Caco-2 (cell line): ENCODE measurements at regions not wholly inside any gene's neighbourhood (a gene's known extent, or its start where the extent isn't known, plus 50 kb on each side); places are given as distances from the start of the nearest gene placed in this dataset.

Experiments used
- BruUV-seq: library from RNA; stranded (reverse); fragments of 400-500 nt; replicated peaks from 2 replicates; lab custom pipeline; 2021; lab: Mats Ljungman, UMichigan
- CTCF ChIA-PET: fragments of 300-600 bp; sonication (Branson Sonifier 250); formaldehyde crosslinking; loops from one replicate; lab custom pipeline; 2022; ENCODE audit warnings: antibody characterized with exemption; lab: Charles Lee
- POLR2A ChIA-PET: fragments of 300-600 bp; sonication (Branson Sonifier 250); formaldehyde crosslinking; loops from one replicate; lab custom pipeline; 2022; ENCODE audit warnings: antibody characterized with exemption; lab: Charles Lee
- DNase-seq, 2 experiments: peaks; one replicate each; pipeline versions ENCODE4 v3.0.0 to v3.0.0-alpha.2; 2020 to 2022
- H3K27me3 ChIP-seq: replicated peaks from 2 replicates; pipeline ENCODE4 v1.6.0; 2011; ENCODE audit warnings: low read length; ENCODE audit not compliant: control insufficient read depth, insufficient read depth
- H3K36me3 ChIP-seq: 2 replicates; pipeline ENCODE4 v1.5.1; 2011; ENCODE audit warnings: low read length; ENCODE audit not compliant: control insufficient read depth, insufficient read depth
- H3K4me1 ChIP-seq: fragments of 250-450 bp; sonication (Bioruptor Pico); 2 replicates; pipeline ENCODE4 v1.5.1; 2020; ENCODE audit warnings: mild to moderate bottlenecking
- H3K4me3 ChIP-seq: 2 replicates; pipeline ENCODE4 v1.5.1; 2011; ENCODE audit warnings: low read depth, mild to moderate bottlenecking, control low read depth, low read length
- H3K9me3 ChIP-seq: fragments of 250-450 bp; sonication (Bioruptor Pico); 2 replicates; pipeline ENCODE4 v1.5.1; 2020; ENCODE audit warnings: mild to moderate bottlenecking, moderate library complexity
- H3K27ac Mint-ChIP-seq: one replicate; pipeline ENCODE4 v1.8.0; 2022; ENCODE audit warnings: mixed read lengths; ENCODE audit not compliant: unreplicated experiment
- H3K27me3 Mint-ChIP-seq: one replicate; pipeline ENCODE4 v1.8.0; 2022; ENCODE audit warnings: mixed read lengths; ENCODE audit not compliant: insufficient read depth, unreplicated experiment
- H3K36me3 Mint-ChIP-seq: one replicate; pipeline ENCODE4 v1.8.0; 2022; ENCODE audit warnings: mild to moderate bottlenecking, mixed read lengths; ENCODE audit not compliant: insufficient read depth, unreplicated experiment
- H3K4me1 Mint-ChIP-seq: one replicate; pipeline ENCODE4 v1.8.0; 2022; ENCODE audit warnings: low read depth, mixed read lengths; ENCODE audit not compliant: unreplicated experiment
- H3K4me3 Mint-ChIP-seq: one replicate; pipeline ENCODE4 v1.8.0; 2022; ENCODE audit warnings: mild to moderate bottlenecking, moderate library complexity, mixed read lengths; ENCODE audit not compliant: unreplicated experiment
- H3K9me3 Mint-ChIP-seq: one replicate; pipeline ENCODE4 v1.8.0; 2022; ENCODE audit warnings: mixed read lengths; ENCODE audit not compliant: unreplicated experiment
- intact Hi-C: fragments of 100-400 bp; cut with micrococcal nuclease; formaldehyde crosslinking; loops from one replicate; pipeline ENCODE4 v1.10.0; 2022; ENCODE audit not compliant: unreplicated experiment
- TF ChIP-seq, protein P1 (sequence below), 2 experiments: fragments of 200-600 bp in 1 of 2; IDR thresholded peaks; 1 replicate in 1 of 2; 2 replicates in 1 of 2; pipeline versions ENCODE4 v1.5.1 to v1.8.0; 2011 to 2022; ENCODE audit warnings: antibody characterized with exemption in 1 of 2, control low read depth in 1 of 2, inconsistent platforms in 1 of 2, low read depth in 1 of 2, low read length in 1 of 2, mild to moderate bottlenecking in 1 of 2, moderate library complexity in 1 of 2; ENCODE audit not compliant: insufficient read depth in 1 of 2, severe bottlenecking in 1 of 2, unreplicated experiment in 1 of 2

DNA sequence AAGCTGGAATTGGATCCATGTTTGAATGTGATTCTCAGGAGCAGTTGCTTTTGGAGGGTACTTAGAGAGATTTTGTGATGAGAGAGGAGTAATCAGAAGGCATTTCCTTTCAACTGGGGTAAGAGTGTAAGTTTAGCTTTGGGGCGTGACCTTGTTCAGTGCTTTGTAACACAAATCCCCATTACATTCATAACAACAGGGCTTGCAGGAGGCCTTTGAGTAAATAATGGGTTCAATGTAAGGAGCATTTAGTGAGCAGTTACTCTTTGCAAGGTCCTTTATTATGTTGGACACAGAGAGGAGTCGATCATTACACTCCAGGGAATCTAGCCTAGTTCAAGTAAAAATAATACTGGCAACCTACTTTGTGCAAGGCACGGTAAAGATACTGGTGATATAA lies 74.0 kb upstream of the AFF2 start:
- Mint-ChIP-seq H3K4me3 (no peak overlapping the region), H3K36me3 (no peaks in the 10 kb centered on the region), H3K27ac (no peak overlapping the region), H3K27me3 (no peaks in the 10 kb centered on the region), H3K9me3 (no peaks in the 10 kb centered on the region), H3K4me1 (no peaks in the 10 kb centered on the region)
- TF ChIP-seq, protein P1, sequence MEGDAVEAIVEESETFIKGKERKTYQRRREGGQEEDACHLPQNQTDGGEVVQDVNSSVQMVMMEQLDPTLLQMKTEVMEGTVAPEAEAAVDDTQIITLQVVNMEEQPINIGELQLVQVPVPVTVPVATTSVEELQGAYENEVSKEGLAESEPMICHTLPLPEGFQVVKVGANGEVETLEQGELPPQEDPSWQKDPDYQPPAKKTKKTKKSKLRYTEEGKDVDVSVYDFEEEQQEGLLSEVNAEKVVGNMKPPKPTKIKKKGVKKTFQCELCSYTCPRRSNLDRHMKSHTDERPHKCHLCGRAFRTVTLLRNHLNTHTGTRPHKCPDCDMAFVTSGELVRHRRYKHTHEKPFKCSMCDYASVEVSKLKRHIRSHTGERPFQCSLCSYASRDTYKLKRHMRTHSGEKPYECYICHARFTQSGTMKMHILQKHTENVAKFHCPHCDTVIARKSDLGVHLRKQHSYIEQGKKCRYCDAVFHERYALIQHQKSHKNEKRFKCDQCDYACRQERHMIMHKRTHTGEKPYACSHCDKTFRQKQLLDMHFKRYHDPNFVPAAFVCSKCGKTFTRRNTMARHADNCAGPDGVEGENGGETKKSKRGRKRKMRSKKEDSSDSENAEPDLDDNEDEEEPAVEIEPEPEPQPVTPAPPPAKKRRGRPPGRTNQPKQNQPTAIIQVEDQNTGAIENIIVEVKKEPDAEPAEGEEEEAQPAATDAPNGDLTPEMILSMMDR (IDR thresholded peaks at IDR 0.05; ENCODE audit: insufficient read depth in 1 of 2, low read depth in 1 of 2, low read length in 1 of 2, severe bottlenecking in 1 of 2, unreplicated experiment in 1 of 2): no peak
- POLR2A ChIA-PET: no interaction called here
- no peaks in the 10 kb centered on the region for H3K36me3 ChIP-seq
- no TSS peak for BruUV-seq
- DNase-seq: no peak
- intact Hi-C loops: no loop called here
- CTCF ChIA-PET: no interaction called here
- H3K9me3 ChIP-seq: no peaks in the 10 kb centered on the region
- no peaks in the 10 kb centered on the region for H3K27me3 ChIP-seq
- H3K4me1 ChIP-seq: no peaks in the 10 kb centered on the region
- H3K4me3 ChIP-seq: no peak overlapping the region

DNA sequence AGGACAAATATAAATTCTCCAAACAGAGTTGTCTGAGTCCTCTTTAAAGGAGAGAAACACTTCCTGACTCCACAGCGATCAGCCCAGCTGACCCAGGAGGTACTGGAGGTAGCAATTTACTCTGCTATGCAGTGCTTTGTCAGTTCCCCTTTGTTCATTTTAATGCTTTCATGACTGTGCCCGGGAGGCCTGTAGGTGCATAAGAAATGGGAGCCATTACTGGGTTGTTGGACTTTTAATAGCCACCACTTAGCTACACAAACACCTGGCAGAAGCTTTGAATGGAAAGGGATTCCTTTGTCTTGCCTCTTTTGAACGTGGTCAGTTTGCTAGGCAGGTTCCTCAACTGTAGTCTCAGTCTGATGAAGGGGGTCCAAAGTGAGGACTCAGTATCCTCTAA lies 59.0 kb upstream of the AFF2 start:
- Mint-ChIP-seq H3K36me3 (no peaks in the 10 kb centered on the region), H3K4me3 (no peak overlapping the region), H3K27ac (no peak overlapping the region), H3K4me1 (no peaks in the 10 kb centered on the region), H3K9me3 (no peaks in the 10 kb centered on the region), H3K27me3 (no peaks in the 10 kb centered on the region)
- H3K27me3 ChIP-seq: no peaks in the 10 kb centered on the region
- POLR2A ChIA-PET: no interaction called here
- intact Hi-C loops: no loop called here
- CTCF ChIA-PET: no interaction called here
- H3K9me3 ChIP-seq: no peaks in the 10 kb centered on the region
- no peaks in the 10 kb centered on the region for H3K36me3 ChIP-seq
- no peak overlapping the region for H3K4me3 ChIP-seq
- TF ChIP-seq, protein P1 (IDR thresholded peaks at IDR 0.05; ENCODE audit: insufficient read depth in 1 of 2, low read depth in 1 of 2, low read length in 1 of 2, severe bottlenecking in 1 of 2, unreplicated experiment in 1 of 2): no peak
- no peaks in the 10 kb centered on the region for H3K4me1 ChIP-seq
- no TSS peak for BruUV-seq
- no peak for DNase-seq

DNA sequence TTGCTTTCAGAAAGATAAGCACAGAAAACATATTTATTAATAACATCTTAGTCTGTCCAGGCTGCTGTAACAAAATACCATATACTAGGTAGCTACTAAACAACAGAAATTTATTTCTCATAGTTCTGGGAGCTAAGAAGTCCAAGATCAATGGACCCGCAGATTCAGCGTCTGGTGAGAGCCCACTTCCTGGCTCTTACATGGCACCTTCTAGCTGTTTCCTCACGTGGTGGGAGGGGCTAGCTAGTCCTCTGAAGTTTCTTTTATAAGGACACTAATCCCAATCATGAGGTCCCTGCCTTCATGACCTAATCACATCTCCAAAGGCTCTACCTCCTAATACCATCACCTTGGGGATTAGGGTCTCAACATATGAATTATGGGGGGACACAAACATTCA lies 57.2 kb upstream of the AFF2 start:
- Mint-ChIP-seq H3K4me1 (no peaks in the 10 kb centered on the region), H3K27ac (no peak overlapping the region), H3K9me3 (no peaks in the 10 kb centered on the region), H3K36me3 (no peaks in the 10 kb centered on the region), H3K27me3 (no peaks in the 10 kb centered on the region), H3K4me3 (no peak overlapping the region)
- POLR2A ChIA-PET: no interaction called here
- no peak overlapping the region for H3K4me3 ChIP-seq
- no peaks in the 10 kb centered on the region for H3K27me3 ChIP-seq
- H3K36me3 ChIP-seq: no peaks in the 10 kb centered on the region
- no peaks in the 10 kb centered on the region for H3K4me1 ChIP-seq
- BruUV-seq: no TSS peak
- CTCF ChIA-PET: no interaction called here
- TF ChIP-seq, protein P1 (IDR thresholded peaks at IDR 0.05; ENCODE audit: insufficient read depth in 1 of 2, low read depth in 1 of 2, low read length in 1 of 2, severe bottlenecking in 1 of 2, unreplicated experiment in 1 of 2): no peak
- H3K9me3 ChIP-seq: no peaks in the 10 kb centered on the region
- DNase-seq: no peak
- intact Hi-C loops: no loop called here
